ENCODE measurements at regions not wholly inside any gene's neighbourhood (a gene's known extent, or its start where the extent isn't known, plus 50 kb on each side); places are given as distances from the start of the nearest gene placed in this dataset.

DNA sequence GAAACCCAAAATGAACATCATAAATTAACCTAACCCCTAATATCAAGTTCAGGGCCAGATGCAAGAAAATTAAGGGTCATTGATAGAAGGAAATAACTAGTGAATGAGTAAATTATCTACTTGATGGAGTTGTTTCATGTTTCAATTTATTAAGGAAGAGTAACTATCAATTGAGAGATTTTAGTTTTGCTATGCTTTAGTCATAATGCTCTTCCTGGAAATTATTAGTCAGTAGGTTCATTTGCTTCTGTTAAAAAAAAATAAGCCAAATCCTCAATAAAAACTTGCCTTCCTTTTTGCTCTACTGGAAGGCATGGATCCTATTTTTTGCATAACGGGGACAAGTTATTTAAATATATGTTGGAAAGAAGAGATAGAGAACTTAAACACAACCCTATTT, 59.0 kb upstream of the HIF1A start:
- TF ChIP-seq, protein P1, sequence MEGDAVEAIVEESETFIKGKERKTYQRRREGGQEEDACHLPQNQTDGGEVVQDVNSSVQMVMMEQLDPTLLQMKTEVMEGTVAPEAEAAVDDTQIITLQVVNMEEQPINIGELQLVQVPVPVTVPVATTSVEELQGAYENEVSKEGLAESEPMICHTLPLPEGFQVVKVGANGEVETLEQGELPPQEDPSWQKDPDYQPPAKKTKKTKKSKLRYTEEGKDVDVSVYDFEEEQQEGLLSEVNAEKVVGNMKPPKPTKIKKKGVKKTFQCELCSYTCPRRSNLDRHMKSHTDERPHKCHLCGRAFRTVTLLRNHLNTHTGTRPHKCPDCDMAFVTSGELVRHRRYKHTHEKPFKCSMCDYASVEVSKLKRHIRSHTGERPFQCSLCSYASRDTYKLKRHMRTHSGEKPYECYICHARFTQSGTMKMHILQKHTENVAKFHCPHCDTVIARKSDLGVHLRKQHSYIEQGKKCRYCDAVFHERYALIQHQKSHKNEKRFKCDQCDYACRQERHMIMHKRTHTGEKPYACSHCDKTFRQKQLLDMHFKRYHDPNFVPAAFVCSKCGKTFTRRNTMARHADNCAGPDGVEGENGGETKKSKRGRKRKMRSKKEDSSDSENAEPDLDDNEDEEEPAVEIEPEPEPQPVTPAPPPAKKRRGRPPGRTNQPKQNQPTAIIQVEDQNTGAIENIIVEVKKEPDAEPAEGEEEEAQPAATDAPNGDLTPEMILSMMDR (IDR thresholded peaks at IDR 0.05) = no peak
- TF ChIP-seq POLR2A (IDR thresholded peaks at IDR 0.05) = no peak
